Stimulated activated CD4-positive, alpha-beta T cell treated with anti-CD3 and anti-CD28 coated beads, Interleukin-4, amount 100 ng/mL, for 48 hours (primary cell): ENCODE measurements at regions not wholly inside any gene's neighbourhood (a gene's known extent, or its start where the extent isn't known, plus 50 kb on each side); places are given as distances from the start of the nearest gene placed in this dataset.
"Not testable (repeated sequence)": the region's sequence is repeated elsewhere in the genome, so short reads cannot be mapped to it uniquely, and the experiment has no call there.

ENCODE experiments used
- DNase-seq, 2 donors: peaks; one replicate each; pipeline ENCODE4 v3.0.0-alpha.2; 2020; ENCODE audit warnings: low read depth in 2 of 2

DNA sequence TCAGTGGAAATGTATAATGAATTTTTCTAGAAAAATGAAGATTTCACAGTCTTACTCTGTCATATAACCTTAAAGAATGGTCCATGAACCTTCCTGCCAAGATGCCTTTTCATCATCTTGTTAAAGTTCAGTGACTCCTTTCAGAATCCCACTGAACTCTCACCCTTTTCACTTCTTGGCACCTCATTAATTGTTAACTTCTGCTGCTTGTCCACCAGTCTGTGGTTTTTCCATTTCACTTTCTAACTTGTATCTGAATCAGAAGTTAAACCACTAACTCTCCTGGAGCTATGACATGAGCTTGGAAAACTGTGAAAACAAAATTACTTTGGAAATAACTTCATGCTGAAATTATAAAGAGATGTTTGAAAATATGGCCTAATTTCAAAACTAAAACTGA, 281.2 kb upstream of the ALCAM start:
- DNase-seq = no peak

GRCh38 chr3:105093371-105094252, 273.1 kb upstream of the ALCAM start:
- no peak for DNase-seq

- no peak for DNase-seq
Observed at GRCh38 chr3:105094588-105094987, 272.1 kb upstream of the ALCAM start.

GRCh38 chr3:105096071-105096470, 270.6 kb upstream of the ALCAM start:
- no peak for DNase-seq

- DNase-seq = no peak
Observed at GRCh38 chr3:105101603-105102002, 265.1 kb upstream of the ALCAM start.

- no peak for DNase-seq
Observed at GRCh38 chr3:105103139-105103538, 263.6 kb upstream of the ALCAM start.

- DNase-seq = no peak
Observed at GRCh38 chr3:105108823-105109222, 257.9 kb upstream of the ALCAM start.

- no peak for DNase-seq
Observed at GRCh38 chr3:105118905-105119304, 247.8 kb upstream of the ALCAM start.

GRCh38 chr3:105119801-105120340, 246.8 kb upstream of the ALCAM start:
- no peak for DNase-seq

- DNase-seq = no peak
Observed at GRCh38 chr3:105130911-105131310, 235.8 kb upstream of the ALCAM start.

GRCh38 chr3:105137911-105138310, 228.8 kb upstream of the ALCAM start:
- DNase-seq = no peak

DNA sequence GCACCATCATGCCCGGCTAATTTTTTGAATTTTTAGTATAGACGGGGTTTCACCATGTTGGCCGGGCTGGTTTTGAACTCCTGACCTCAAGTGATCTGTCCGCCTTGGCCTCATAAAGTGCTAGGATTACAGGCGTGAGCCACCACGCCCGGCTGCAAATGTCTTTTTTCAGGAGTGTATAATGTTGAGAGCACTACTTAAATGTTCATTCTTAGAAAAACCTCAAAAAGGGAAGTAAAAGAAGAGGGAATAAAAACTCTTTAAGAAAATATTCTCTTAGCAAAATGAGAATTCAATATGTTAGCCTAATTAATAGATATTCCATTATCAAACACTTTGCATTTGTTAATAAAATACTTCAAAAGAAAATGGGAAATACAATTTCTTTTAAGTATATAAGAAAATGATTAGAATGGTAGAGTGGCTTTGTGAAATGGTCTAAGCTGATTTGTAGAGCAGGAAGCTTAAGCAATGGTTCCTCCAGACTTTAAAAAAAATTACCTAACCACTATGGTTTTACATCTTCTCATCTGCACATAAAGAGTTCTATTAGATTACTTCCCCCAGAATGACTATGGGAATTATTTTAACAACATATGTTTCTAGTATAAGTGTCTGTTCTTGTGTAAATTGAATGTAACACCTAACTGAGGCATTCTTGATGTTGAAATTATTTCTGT, 226.7 kb upstream of the ALCAM start:
- DNase-seq = no peak

DNA sequence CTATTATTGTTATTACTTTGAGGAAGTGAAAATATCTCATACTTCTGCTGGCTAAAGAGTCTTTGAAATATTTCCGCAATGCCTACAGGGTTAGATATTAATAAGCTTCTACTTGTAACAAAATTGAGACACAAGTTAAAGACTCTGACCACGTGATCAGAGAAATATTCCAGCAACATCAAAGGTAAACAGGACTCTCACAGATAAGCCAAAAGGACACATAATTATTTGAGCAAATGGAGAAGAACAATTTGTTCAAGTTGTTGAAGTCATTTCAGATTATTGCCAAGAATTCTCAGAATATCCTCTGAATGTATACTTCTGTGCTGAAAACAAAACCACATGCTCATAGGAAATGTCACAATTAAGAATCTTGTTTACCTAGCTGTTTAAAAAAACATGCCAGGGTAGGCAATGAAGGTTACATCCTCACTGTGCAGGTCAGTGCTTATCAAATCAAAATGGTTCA, 225.8 kb upstream of the ALCAM start:
- DNase-seq = no peak

- DNase-seq = no peak
Observed at GRCh38 chr3:105144837-105145236, 221.9 kb upstream of the ALCAM start.

DNA sequence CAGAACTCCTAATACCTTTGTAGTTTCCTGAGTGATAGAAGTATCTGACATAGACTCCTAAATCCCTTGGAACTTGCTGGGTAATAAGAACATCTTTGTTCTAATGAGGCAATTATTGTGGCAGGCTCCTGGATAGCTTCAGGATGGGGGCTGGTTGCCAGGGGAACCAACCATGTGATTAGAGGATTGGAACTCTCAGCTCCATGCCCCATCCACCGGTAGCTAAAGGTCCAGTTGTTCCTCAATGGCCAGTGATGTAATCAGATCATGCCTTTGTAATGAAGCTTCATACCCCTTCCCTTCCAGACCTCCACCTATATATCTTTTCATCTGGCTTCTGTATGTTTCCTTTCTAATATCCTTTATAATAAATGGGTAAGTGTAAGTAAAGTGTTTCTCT, 221.2 kb upstream of the ALCAM start:
- no peak for DNase-seq

DNA sequence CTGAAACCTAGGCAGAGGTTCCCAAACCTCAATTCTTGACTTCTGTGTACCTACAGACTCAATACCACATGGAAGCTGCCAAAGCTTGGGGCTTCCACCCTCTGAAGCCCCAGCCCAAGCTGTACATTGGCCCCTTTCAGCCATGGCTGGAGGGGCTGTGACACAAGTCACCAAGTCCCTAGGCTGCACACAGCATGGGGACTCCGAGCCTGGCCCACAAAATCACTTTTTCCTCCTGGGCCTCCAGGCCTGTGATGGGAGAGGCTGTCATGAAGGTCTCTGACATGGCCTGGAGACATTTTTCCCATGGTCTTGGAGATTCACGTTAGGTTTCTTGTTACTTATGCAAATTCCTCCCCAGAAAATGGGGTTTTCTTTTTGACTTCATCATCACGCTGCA, 217.5 kb upstream of the ALCAM start:
- not testable (repeated sequence) for DNase-seq

DNA sequence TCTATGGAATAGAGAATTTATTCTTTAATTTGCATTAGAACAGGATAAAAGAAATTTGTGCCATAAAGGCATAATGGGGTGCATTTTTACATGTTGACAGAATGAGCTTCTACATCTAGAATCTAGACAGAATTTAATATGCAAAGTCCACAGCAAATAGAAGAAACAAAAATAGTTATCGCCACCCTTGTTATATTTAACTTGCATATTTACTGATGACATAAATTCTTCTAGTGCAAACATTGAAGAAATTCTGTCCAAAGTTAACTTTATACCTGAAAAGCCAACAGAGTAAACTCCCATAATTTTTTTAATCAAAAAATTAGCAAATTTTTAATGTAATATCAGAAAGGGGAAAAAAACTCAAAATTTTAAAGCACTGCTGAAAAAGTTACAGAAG, 213.7 kb upstream of the ALCAM start:
- no peak for DNase-seq

DNA sequence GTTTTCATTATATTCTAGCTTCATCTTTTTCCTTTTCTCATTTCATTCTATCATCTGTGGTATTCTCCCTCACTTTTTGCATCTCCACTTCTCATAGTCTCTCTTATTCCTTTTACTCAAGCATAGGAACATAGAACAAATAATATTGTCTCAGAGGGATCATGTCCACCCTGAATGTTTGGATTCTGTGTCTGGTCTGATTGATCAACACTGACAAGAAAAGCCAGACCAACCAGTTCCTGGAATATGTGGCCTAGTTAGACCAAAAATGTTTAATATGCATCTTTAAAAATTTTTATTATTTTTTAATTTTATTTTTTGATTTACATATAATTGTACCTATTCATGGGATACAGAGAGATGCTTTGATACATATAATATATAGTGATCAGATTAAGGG, 212.0 kb upstream of the ALCAM start:
- DNase-seq = no peak

DNA sequence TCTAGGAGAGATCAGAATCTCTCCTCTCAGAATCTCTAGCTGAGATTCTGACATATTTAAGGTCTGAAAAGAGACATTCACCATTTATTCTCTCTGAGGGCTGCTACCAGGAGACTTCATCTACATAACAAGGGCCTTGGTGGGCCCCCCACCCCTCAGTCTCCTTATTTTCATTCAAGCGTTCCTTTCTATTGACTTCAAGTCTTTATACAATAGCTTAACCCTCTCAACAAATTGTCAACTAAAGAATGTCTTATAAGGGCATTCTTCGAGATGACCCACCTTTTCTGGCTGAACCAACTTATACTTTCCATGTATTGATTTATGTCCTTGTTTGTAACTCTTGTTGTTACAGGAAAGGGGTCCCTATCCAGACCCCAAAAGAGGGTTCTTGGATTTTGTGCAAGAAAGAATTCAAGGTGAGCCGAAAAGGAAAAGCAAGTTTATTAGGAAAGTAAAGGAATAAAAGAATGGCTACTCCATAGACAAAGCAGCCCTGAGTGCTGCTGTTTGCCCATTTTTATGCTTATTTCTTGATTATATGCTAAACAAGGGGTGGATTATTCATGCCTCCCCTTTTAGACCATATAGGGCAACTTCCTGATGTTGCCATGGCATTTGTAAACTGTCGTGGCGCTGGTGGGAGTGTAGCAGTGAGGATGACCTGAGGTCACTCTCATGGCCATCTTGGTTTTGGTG, 209.5 kb upstream of the ALCAM start:
- DNase-seq = no peak

DNA sequence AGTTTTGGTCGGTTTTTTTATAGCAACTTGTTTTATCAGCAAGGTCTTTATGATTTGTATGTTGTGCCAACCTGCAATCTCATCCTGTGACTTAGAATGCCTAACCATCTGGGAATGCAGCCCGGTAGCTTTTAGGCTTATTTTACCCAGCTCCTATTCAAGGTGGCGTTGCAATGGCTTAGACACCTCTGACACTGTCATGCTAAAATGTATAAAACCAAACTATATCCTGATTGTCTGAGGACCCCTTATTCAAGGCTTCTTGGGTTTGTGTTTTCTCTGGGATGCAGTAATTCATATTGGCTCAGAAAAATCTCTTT, 209.0 kb upstream of the ALCAM start:
- DNase-seq = no peak

- no peak for DNase-seq
Observed at GRCh38 chr3:105158286-105158685, 208.4 kb upstream of the ALCAM start.

DNA sequence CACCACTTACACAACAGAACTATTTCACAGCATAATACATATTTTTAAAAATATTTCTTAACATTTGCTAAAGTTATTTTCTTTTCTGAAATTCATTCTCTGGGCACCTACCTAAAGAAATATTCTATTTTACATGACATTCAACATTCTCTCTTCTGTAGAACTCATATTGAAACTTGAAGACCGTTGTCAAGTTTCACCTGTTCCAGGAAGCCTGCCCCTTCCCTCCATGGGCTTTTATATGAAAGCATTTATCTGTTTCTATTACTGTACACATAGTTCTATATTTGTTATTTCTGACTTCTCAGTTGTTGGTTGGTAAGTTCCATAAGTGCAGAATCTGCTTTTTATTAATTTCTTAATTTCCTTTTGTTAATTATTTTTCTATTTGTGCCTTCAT, 204.3 kb upstream of the ALCAM start:
- no peak for DNase-seq
